IMR-90 (cell line): ENCODE measurements at regions not wholly inside any gene's neighbourhood (a gene's known extent, or its start where the extent isn't known, plus 50 kb on each side); places are given as distances from the start of the nearest gene placed in this dataset.

Source experiments
- ATAC-seq: fragments of 200-7000 bp; cut with Tn5 transposase; 2 replicates; pipeline ENCODE4 v1.9.1; 2020; ENCODE audit warnings: low read depth, mild to moderate bottlenecking, moderate library complexity
- BruUV-seq: library from RNA; stranded (reverse); fragments of 400-500 nt; replicated peaks from 2 replicates; lab custom pipeline; 2021; lab: Mats Ljungman, UMichigan
- CTCF ChIA-PET: fragments of 300-600 bp; formaldehyde crosslinking; extraction: SDS; loops from one replicate; lab custom pipeline; 2021; ENCODE audit warnings: antibody characterized with exemption; lab: Yijun Ruan, JAX
- POLR2A ChIA-PET: fragments of 300-600 bp; sonication (Branson Sonifier 250); formaldehyde crosslinking; loops from one replicate; lab custom pipeline; 2022; ENCODE audit warnings: antibody characterized with exemption; ENCODE audit not compliant: unreplicated experiment; lab: Charles Lee
- DNase-seq: peaks from one replicate; pipeline ENCODE4 v3.0.0; 2013
- H2AFZ ChIP-seq: replicated peaks from 2 replicates; pipeline ENCODE3; 2013; ENCODE audit warnings: low read length, mild to moderate bottlenecking; ENCODE audit not compliant: poor library complexity
- H2AK5ac ChIP-seq: 2 replicates; pipeline ENCODE4 v1.6.1; 2013; ENCODE audit warnings: low read depth, low read length, inconsistent platforms
- H2AK9ac ChIP-seq: replicated peaks from 2 replicates; pipeline ENCODE3; 2013; ENCODE audit warnings: mild to moderate bottlenecking, low read depth, low read length, moderate library complexity; ENCODE audit not compliant: poor library complexity
- H2BK120ac ChIP-seq: 2 replicates; pipeline ENCODE4 v1.6.1; 2013; ENCODE audit warnings: low read depth, low read length, inconsistent platforms
- H2BK15ac ChIP-seq: 3 replicates; pipeline ENCODE4 v1.6.1; 2013; ENCODE audit warnings: low read depth, low read length, inconsistent platforms
- H2BK20ac ChIP-seq: 2 replicates; pipeline ENCODE4 v1.6.1; 2013; ENCODE audit warnings: low read depth, mild to moderate bottlenecking, inconsistent platforms, low read length, moderate library complexity
- H2BK5ac ChIP-seq: 2 replicates; pipeline ENCODE4 v1.6.1; 2013; ENCODE audit warnings: mild to moderate bottlenecking, low read depth, low read length, inconsistent platforms; ENCODE audit not compliant: poor library complexity, severe bottlenecking
- H3K14ac ChIP-seq: replicated peaks from 2 replicates; pipeline ENCODE4 v1.6.1; 2013; ENCODE audit warnings: low read depth, low read length, inconsistent platforms
- H3K18ac ChIP-seq: 2 replicates; pipeline ENCODE4 v1.6.1; 2013; ENCODE audit warnings: low read depth, low read length, control low read depth
- H3K23ac ChIP-seq: 2 replicates; pipeline ENCODE4 v1.6.1; 2013; ENCODE audit warnings: low read depth, low read length, inconsistent platforms
- H3K27ac ChIP-seq: 2 replicates; pipeline ENCODE4 v1.5.1; 2013; ENCODE audit warnings: mild to moderate bottlenecking, control low read depth, low read length; ENCODE audit not compliant: insufficient read depth
- H3K27me3 ChIP-seq: 2 replicates; pipeline ENCODE4 v1.6.1; 2013; ENCODE audit warnings: low read length; ENCODE audit not compliant: control insufficient read depth, insufficient read depth
- H3K36me3 ChIP-seq: 2 replicates; pipeline ENCODE4 v1.6.1; 2013; ENCODE audit warnings: low read length, mixed read lengths; ENCODE audit not compliant: control insufficient read depth, insufficient read depth
- H3K4ac ChIP-seq: 2 replicates; pipeline ENCODE4 v1.6.1; 2013; ENCODE audit warnings: low read depth, low read length, inconsistent platforms
- H3K4me1 ChIP-seq: 2 replicates; pipeline ENCODE4 v1.6.1; 2013; ENCODE audit warnings: low read length, mixed read lengths; ENCODE audit not compliant: control insufficient read depth, insufficient read depth
- H3K4me2 ChIP-seq: 2 replicates; pipeline ENCODE4 v1.6.1; 2013; ENCODE audit warnings: low read depth, mild to moderate bottlenecking, control low read depth, low read length, moderate library complexity
- H3K4me3 ChIP-seq: 2 replicates; pipeline ENCODE4 v1.5.1; 2013; ENCODE audit warnings: low read depth, mild to moderate bottlenecking, control low read depth, low read length, moderate library complexity; ENCODE audit not compliant: insufficient read depth
- H3K56ac ChIP-seq: 2 replicates; pipeline ENCODE4 v1.6.1; 2013; ENCODE audit warnings: low read length, inconsistent platforms; ENCODE audit not compliant: insufficient read depth; ENCODE audit errors: extremely low read depth
- H3K79me1 ChIP-seq, 2 experiments: 2 replicates each; pipeline ENCODE4 v1.6.1; 2013; ENCODE audit warnings: low read length in 2 of 2, inconsistent platforms in 1 of 2, low read depth in 1 of 2
- H3K9ac ChIP-seq: 2 replicates; pipeline ENCODE4 v1.6.1; 2013; ENCODE audit warnings: low read depth, low read length, control low read depth
- H3K9me1 ChIP-seq: 2 replicates; pipeline ENCODE4 v1.6.1; 2013; ENCODE audit warnings: low read length, inconsistent platforms; ENCODE audit not compliant: insufficient read depth
- H3K9me3 ChIP-seq: 2 replicates; pipeline ENCODE4 v1.6.1; 2013; ENCODE audit warnings: low read length; ENCODE audit not compliant: control insufficient read depth, insufficient read depth
- H4K20me1 ChIP-seq: 2 replicates; pipeline ENCODE4 v1.6.1; 2013; ENCODE audit warnings: low read length, inconsistent platforms; ENCODE audit not compliant: insufficient read depth
- H4K5ac ChIP-seq: 2 replicates; pipeline ENCODE4 v1.6.1; 2013; ENCODE audit warnings: mild to moderate bottlenecking, low read depth, low read length, control low read depth
- H4K8ac ChIP-seq, 2 experiments: 2 replicates each; pipeline ENCODE4 v1.6.1; 2013; ENCODE audit warnings: low read depth in 2 of 2, low read length in 2 of 2, control low read depth in 1 of 2, inconsistent platforms in 1 of 2
- H4K91ac ChIP-seq: 2 replicates; pipeline ENCODE4 v1.6.1; 2013; ENCODE audit warnings: low read depth, low read length, inconsistent platforms; ENCODE audit not compliant: insufficient read depth
- BHLHE40 ChIP-seq: fragments of 150-350 bp; IDR thresholded peaks from 2 replicates; pipeline ENCODE4 v1.6.1; 2016; ENCODE audit warnings: mild to moderate bottlenecking, low read depth, low read length
- CEBPB ChIP-seq: IDR thresholded peaks from 2 replicates; pipeline ENCODE4 v1.6.1; 2012; ENCODE audit warnings: low read depth, low read length, improper control_type of control experiment
- CHD1 ChIP-seq: IDR thresholded peaks from 2 replicates; pipeline ENCODE4 v1.6.1; 2012; ENCODE audit warnings: low read depth, low read length, improper control_type of control experiment
- CTCF ChIP-seq: conservative IDR thresholded peaks from 2 replicates; pipeline ENCODE4 v1.5.1; 2012; ENCODE audit warnings: mild to moderate bottlenecking, low read depth, low read length, improper control_type of control experiment
- FOS ChIP-seq: fragments of 150-350 bp; IDR thresholded peaks from 2 replicates; pipeline ENCODE4 v1.6.1; 2016; ENCODE audit warnings: low read depth, low read length
- MAFK ChIP-seq: IDR thresholded peaks from 2 replicates; pipeline ENCODE4 v1.6.1; 2012; ENCODE audit warnings: low read depth, low read length, improper control_type of control experiment
- MAZ ChIP-seq: IDR thresholded peaks from 2 replicates; pipeline ENCODE4 v1.6.1; 2012; ENCODE audit warnings: low read depth, mild to moderate bottlenecking, low read length, improper control_type of control experiment, moderate library complexity, borderline replicate concordance
- MXI1 ChIP-seq: IDR thresholded peaks from 2 replicates; pipeline ENCODE4 v1.6.1; 2012; ENCODE audit warnings: low read depth, mild to moderate bottlenecking, low read length, moderate library complexity, borderline replicate concordance
- NFE2L2 ChIP-seq: fragments of 150-350 bp; IDR thresholded peaks from 2 replicates; pipeline ENCODE4 v1.6.1; 2016; ENCODE audit warnings: low read depth, mild to moderate bottlenecking, low read length
- POLR2A ChIP-seq: IDR thresholded peaks from 2 replicates; pipeline ENCODE4 v1.6.1; 2012; ENCODE audit warnings: mild to moderate bottlenecking, low read depth, low read length
- RAD21 ChIP-seq: IDR thresholded peaks from 2 replicates; pipeline ENCODE4 v1.6.1; 2012; ENCODE audit warnings: low read length, improper control_type of control experiment
- RCOR1 ChIP-seq: IDR thresholded peaks from 2 replicates; pipeline ENCODE4 v1.6.1; 2012; ENCODE audit warnings: mild to moderate bottlenecking, low read length, improper control_type of control experiment; ENCODE audit not compliant: insufficient replicate concordance
- RFX5 ChIP-seq: IDR thresholded peaks from 2 replicates; pipeline ENCODE4 v1.8.0; 2012; ENCODE audit warnings: low read depth, mild to moderate bottlenecking, low read length, moderate library complexity
- SMC3 ChIP-seq: fragments of 150-350 bp; IDR thresholded peaks from 2 replicates; pipeline ENCODE4 v1.6.1; 2016; ENCODE audit warnings: low read depth, mild to moderate bottlenecking, antibody characterized with exemption, low read length, moderate library complexity
- USF2 ChIP-seq: fragments of 150-350 bp; IDR thresholded peaks from 2 replicates; pipeline ENCODE4 v1.6.1; 2017; ENCODE audit warnings: mild to moderate bottlenecking, antibody characterized with exemption, low read length, low read depth
- WGBS, 2 experiments: methylation state at CpG; one replicate each; pipeline versions ENCODE4 v1.1.5 to v1.1.7; 2013; ENCODE audit warnings: missing lambda C conversion rate in 2 of 2; ENCODE audit not compliant: insufficient read length in 1 of 2; ENCODE audit errors: extremely low coverage in 2 of 2; 5-methylcytosine and 5-hydroxymethylcytosine counted together
- dilution Hi-C: fragments of 300-500 bp; cut with HindIII; formaldehyde crosslinking; loops from one replicate; pipeline ENCODE4 v1.14.3; 2018; ENCODE audit warnings: low sequenced_read_pairs; ENCODE audit not compliant: unreplicated experiment
- in situ Hi-C: fragments of 300-500 bp; cut with MboI; formaldehyde crosslinking; loops from 3 replicates; pipeline ENCODE4 v1.14.3; 2019; ENCODE audit warnings: low sequenced_read_pairs, inconsistent platforms, mixed read lengths
- intact Hi-C: fragments of 100-400 bp; cut with micrococcal nuclease; formaldehyde crosslinking; loops from 2 replicates; pipeline ENCODE4 v1.10.0; 2022
- TF ChIP-seq, protein P1 (sequence below): fragments of 150-350 bp; IDR thresholded peaks from 2 replicates; pipeline ENCODE4 v1.6.1; 2016; ENCODE audit warnings: low read depth, mild to moderate bottlenecking, low read length, moderate library complexity, borderline replicate concordance

DNA sequence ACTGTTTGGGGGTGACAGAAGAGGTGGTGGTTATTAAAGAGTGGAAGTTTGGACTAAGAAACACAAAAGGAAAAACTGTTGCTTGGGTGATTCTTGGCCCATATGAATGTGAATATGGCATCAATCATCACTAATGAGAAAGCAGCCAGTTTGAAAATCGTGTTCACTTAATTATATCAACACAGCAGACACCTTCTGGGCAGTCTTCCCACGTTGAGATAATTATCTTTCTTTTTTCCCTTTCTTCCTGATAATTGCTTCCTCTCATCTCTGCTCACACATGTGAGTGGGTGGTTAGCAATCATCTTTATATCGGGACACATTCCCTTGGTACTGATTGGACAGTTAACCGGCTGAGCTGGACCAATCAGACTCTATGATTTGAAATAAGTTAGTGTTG is 539.7 kb downstream of the AACS start:
- Histone ChIP-seq H3K79me1 (no peaks in the 10 kb centered on the region), H2AFZ (no peak overlapping the region), H2AK5ac (no peak overlapping the region), H4K5ac (no peak overlapping the region), H3K9me1 (no peaks in the 10 kb centered on the region), H2BK20ac (no peak overlapping the region), H3K9me3 (peaks cover 8% of the 10 kb centered on the region), H3K4ac (no peak overlapping the region), H3K4me2 (no peak overlapping the region), H3K14ac (no peak overlapping the region), H3K4me1 (no peaks in the 10 kb centered on the region), H2BK5ac (no peak overlapping the region), H3K56ac (no peak overlapping the region), H3K27ac (no peak overlapping the region), H3K9ac (no peak overlapping the region), H2AK9ac (no peak overlapping the region), H4K20me1 (no peaks in the 10 kb centered on the region), H2BK15ac (no peak overlapping the region), H4K91ac (no peak overlapping the region), H3K23ac (no peak overlapping the region), H3K27me3 (no peaks in the 10 kb centered on the region), H3K36me3 (no peaks in the 10 kb centered on the region), H4K8ac (no peak overlapping the region), H3K4me3 (no peak overlapping the region), H2BK120ac (no peak overlapping the region), H3K18ac (no peak overlapping the region)
- POLR2A ChIA-PET: no interaction called here
- intact Hi-C loops: no loop called here
- dilution Hi-C loops: no loop called here
- DNase-seq: no peak
- in situ Hi-C loops: no loop called here
- BruUV-seq: no TSS peak
- no peak for ATAC-seq
- CTCF ChIA-PET: no interaction called here
- WGBS, 2 experiments: no CpG with 5 or more reads among the region's 4 CpGs
- TF ChIP-seq BHLHE40: no peak
- no peak for TF ChIP-seq RAD21
- no peak for TF ChIP-seq CEBPB
- no peak for TF ChIP-seq NFE2L2
- TF ChIP-seq RFX5: no peak
- no peak for TF ChIP-seq MAZ
- TF ChIP-seq, protein P1, sequence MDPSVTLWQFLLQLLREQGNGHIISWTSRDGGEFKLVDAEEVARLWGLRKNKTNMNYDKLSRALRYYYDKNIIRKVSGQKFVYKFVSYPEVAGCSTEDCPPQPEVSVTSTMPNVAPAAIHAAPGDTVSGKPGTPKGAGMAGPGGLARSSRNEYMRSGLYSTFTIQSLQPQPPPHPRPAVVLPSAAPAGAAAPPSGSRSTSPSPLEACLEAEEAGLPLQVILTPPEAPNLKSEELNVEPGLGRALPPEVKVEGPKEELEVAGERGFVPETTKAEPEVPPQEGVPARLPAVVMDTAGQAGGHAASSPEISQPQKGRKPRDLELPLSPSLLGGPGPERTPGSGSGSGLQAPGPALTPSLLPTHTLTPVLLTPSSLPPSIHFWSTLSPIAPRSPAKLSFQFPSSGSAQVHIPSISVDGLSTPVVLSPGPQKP: no peak
- TF ChIP-seq USF2: no peak
- no peak for TF ChIP-seq MXI1
- TF ChIP-seq CTCF: no peak
- TF ChIP-seq POLR2A: no peak
- TF ChIP-seq SMC3: no peak
- TF ChIP-seq RCOR1: no peak
- TF ChIP-seq FOS: no peak
- no peak for TF ChIP-seq CHD1
- no peak for TF ChIP-seq MAFK
